HCT116 (cell line): ENCODE measurements at regions not wholly inside any gene's neighbourhood (a gene's known extent, or its start where the extent isn't known, plus 50 kb on each side); places are given as distances from the start of the nearest gene placed in this dataset.

Experiments
- ATAC-seq: fragments of 200-7000 bp; cut with Tn5 transposase; 2 replicates; pipeline ENCODE4 v1.9.1; 2020; ENCODE audit warnings: mild to moderate bottlenecking, moderate library complexity
- BruUV-seq: library from RNA; stranded (reverse); fragments of 400-500 nt; replicated peaks from 2 replicates; lab custom pipeline; 2021; lab: Mats Ljungman, UMichigan
- CTCF ChIA-PET: fragments of 300-600 bp; sonication (Branson Sonifier 250); formaldehyde crosslinking; loops from one replicate; lab custom pipeline; 2021; ENCODE audit warnings: antibody characterized with exemption; lab: Charles Lee
- POLR2A ChIA-PET: fragments of 300-600, 350-600 bp; sonication (Branson Sonifier 250); formaldehyde crosslinking; loops from one replicate; lab custom pipeline; 2021; ENCODE audit warnings: antibody characterized with exemption; lab: Charles Lee
- RAD21 ChIA-PET, 2 experiments: fragments of 300-600 bp; sonication (Branson Sonifier 250); formaldehyde crosslinking; loops; one replicate each; lab custom pipeline; 2023; ENCODE audit warnings: low total read pairs in 2 of 2; ENCODE audit not compliant: uncharacterized antibody in 2 of 2, unreplicated experiment in 2 of 2, low non-redundant PET in 1 of 2; lab: Charles Lee
- DNase-seq: peaks from one replicate; pipeline ENCODE4 v3.0.0-alpha.2; 2010; ENCODE audit warnings: low read depth, low spot score
- H2AFZ ChIP-seq: fragments of 200-600 bp; shearing (Covaris generic), sonication (generic); 2 replicates; pipeline ENCODE4 v1.6.1; 2017; ENCODE audit warnings: low read depth, mixed run types, mixed read lengths, antibody characterized with exemption, low read length; ENCODE audit not compliant: poor library complexity, severe bottlenecking
- H3K27ac ChIP-seq: 2 replicates; pipeline ENCODE4 v1.5.1; 2012; ENCODE audit warnings: low read depth, low read length
- H3K27me3 ChIP-seq: fragments of 200-600 bp; sonication (generic); 2 replicates; pipeline ENCODE4 v1.6.1; 2016; ENCODE audit warnings: mixed run types, low read length, mixed read lengths; ENCODE audit not compliant: insufficient read depth
- H3K36me3 ChIP-seq, 2 experiments: fragments of 200-500 bp in 1 of 2; fragments of 200-600 bp in 1 of 2; sonication (Bioruptor generic) in 1 of 2; sonication (generic) in 1 of 2; 2 replicates each; pipeline versions ENCODE4 v1.5.1 to v1.6.1; 2014 to 2016; ENCODE audit warnings: low read length in 2 of 2, inconsistent platforms in 1 of 2, mixed read lengths in 1 of 2, mixed run types in 1 of 2; ENCODE audit not compliant: insufficient read depth in 2 of 2, control insufficient read depth in 1 of 2
- H3K4me1 ChIP-seq, 2 experiments: fragments of 200-600 bp in 1 of 2; sonication (generic) in 1 of 2; 2 replicates each; pipeline versions ENCODE4 v1.5.1 to v1.6.1; 2012 to 2017; ENCODE audit warnings: low read length in 2 of 2, inconsistent platforms in 1 of 2, mild to moderate bottlenecking in 1 of 2, mixed read lengths in 1 of 2, mixed run types in 1 of 2, moderate library complexity in 1 of 2; ENCODE audit not compliant: insufficient read depth in 2 of 2, control insufficient read depth in 1 of 2
- H3K4me2 ChIP-seq: fragments of 200-600 bp; sonication (generic); 2 replicates; pipeline ENCODE4 v1.6.1; 2017; ENCODE audit warnings: mixed run types, low read length, mixed read lengths
- H3K4me3 ChIP-seq, 2 experiments: fragments of 200-600 bp in 1 of 2; sonication (generic) in 1 of 2; replicated peaks in 1 of 2; 2 replicates each; pipeline ENCODE4 v1.5.1; 2011 to 2016; ENCODE audit warnings: low read length in 2 of 2, control low read depth in 1 of 2, low read depth in 1 of 2, mild to moderate bottlenecking in 1 of 2, mixed read lengths in 1 of 2, mixed run types in 1 of 2
- H3K79me2 ChIP-seq: fragments of 200-600 bp; sonication (generic); 2 replicates; pipeline ENCODE4 v1.6.1; 2017; ENCODE audit warnings: mild to moderate bottlenecking, mixed run types, low read length, moderate library complexity, mixed read lengths; ENCODE audit not compliant: insufficient read depth
- H3K9ac ChIP-seq: fragments of 200-600 bp; sonication (generic); 2 replicates; pipeline ENCODE4 v1.6.1; 2016; ENCODE audit warnings: low read length, mixed read lengths
- H3K9me2 ChIP-seq: fragments of 200-600 bp; sonication (generic), shearing (Covaris generic); 2 replicates; pipeline ENCODE4 v1.6.1; 2017; ENCODE audit warnings: mixed run types, mild to moderate bottlenecking, moderate library complexity; ENCODE audit not compliant: insufficient read depth
- H3K9me3 ChIP-seq, 2 experiments: fragments of 200-500 bp in 1 of 2; fragments of 200-600 bp in 1 of 2; sonication (Bioruptor generic) in 1 of 2; sonication (generic) in 1 of 2; 2 replicates each; pipeline ENCODE4 v1.6.1; 2014 to 2017; ENCODE audit warnings: low read length in 2 of 2, mixed read lengths in 2 of 2, inconsistent platforms in 1 of 2, low read depth in 1 of 2, mild to moderate bottlenecking in 1 of 2, mixed run types in 1 of 2, moderate library complexity in 1 of 2; ENCODE audit not compliant: control insufficient read depth in 1 of 2, insufficient read depth in 1 of 2
- H4K20me1 ChIP-seq: fragments of 200-600 bp; sonication (generic), shearing (Covaris generic); 2 replicates; pipeline ENCODE4 v1.6.1; 2017; ENCODE audit warnings: mixed run types, mild to moderate bottlenecking, moderate library complexity; ENCODE audit not compliant: insufficient read depth
- CEBPB ChIP-seq: IDR thresholded peaks from 2 replicates; pipeline ENCODE4 v1.6.1; 2012; ENCODE audit warnings: low read depth
- EZH2phosphoT487 ChIP-seq: fragments of 200-600 bp; IDR thresholded peaks from 2 replicates; pipeline ENCODE4 v1.6.1; 2018; ENCODE audit warnings: antibody characterized with exemption, borderline replicate concordance
- FOSL1 ChIP-seq: IDR thresholded peaks from 2 replicates; pipeline ENCODE4 v1.6.1; 2012; ENCODE audit warnings: low read depth
- JUND ChIP-seq: IDR thresholded peaks from 2 replicates; pipeline ENCODE4 v1.6.1; 2012
- POLR2A ChIP-seq: IDR thresholded peaks from 2 replicates; pipeline ENCODE4 v1.7.0; 2011; ENCODE audit warnings: borderline replicate concordance; ENCODE audit not compliant: insufficient read depth, insufficient read length; ENCODE audit errors: extremely low read depth
- POLR2AphosphoS5 ChIP-seq: IDR thresholded peaks from 2 replicates; pipeline ENCODE4 v1.6.1; 2011; ENCODE audit warnings: mild to moderate bottlenecking, low read depth, low read length, moderate library complexity
- RAD21 ChIP-seq: IDR thresholded peaks from 2 replicates; pipeline ENCODE4 v1.6.1; 2012; ENCODE audit warnings: low read depth, mild to moderate bottlenecking
- SIN3A ChIP-seq: IDR thresholded peaks from 2 replicates; pipeline ENCODE4 v1.6.1; 2012; ENCODE audit warnings: low read depth
- SP1 ChIP-seq: IDR thresholded peaks from 2 replicates; pipeline ENCODE4 v1.6.1; 2012; ENCODE audit warnings: low read depth
- SRF ChIP-seq: IDR thresholded peaks from 2 replicates; pipeline ENCODE4 v1.6.1; 2012; ENCODE audit warnings: low read depth
- TCF7L2 ChIP-seq: IDR thresholded peaks from 2 replicates; pipeline ENCODE4 v1.7.0; 2011; ENCODE audit warnings: borderline replicate concordance, inconsistent platforms; ENCODE audit not compliant: insufficient read depth, insufficient read length; ENCODE audit errors: extremely low read depth
- ZFX ChIP-seq: fragments of 450-650 bp; IDR thresholded peaks from 2 replicates; pipeline ENCODE4 v1.6.1; 2017
- ZNF274 ChIP-seq: fragments of 200-500 bp; sonication (Bioruptor generic); IDR thresholded peaks from 2 replicates; pipeline ENCODE4 v1.6.1; 2014; ENCODE audit warnings: mild to moderate bottlenecking, low read depth, low read length, inconsistent platforms
- intact Hi-C: fragments of 100-400 bp; cut with micrococcal nuclease; formaldehyde crosslinking; loops from 2 replicates; pipeline ENCODE4 v1.10.0; 2022
- TF ChIP-seq, protein P1 (sequence below), 3 experiments: fragments of 200-600 bp in 1 of 3; sonication (generic) in 1 of 3; IDR thresholded peaks in 2 of 3; conservative IDR thresholded peaks in 1 of 3; 2 replicates each; pipeline ENCODE4 v1.5.1; 2012 to 2017; ENCODE audit warnings: low read depth in 2 of 3, low read length in 2 of 3, antibody characterized with exemption in 1 of 3, borderline replicate concordance in 1 of 3, control low read depth in 1 of 3, mild to moderate bottlenecking in 1 of 3, mixed read lengths in 1 of 3, mixed run types in 1 of 3, moderate library complexity in 1 of 3; ENCODE audit not compliant: insufficient read depth in 1 of 3
- TF ChIP-seq, protein P2 (sequence below): IDR thresholded peaks from 2 replicates; pipeline ENCODE4 v1.6.1; 2012
- TF ChIP-seq, protein P3 (sequence below): IDR thresholded peaks from 2 replicates; pipeline ENCODE4 v1.6.1; 2011; ENCODE audit warnings: mild to moderate bottlenecking, low read length, moderate library complexity; ENCODE audit not compliant: insufficient replicate concordance; ENCODE audit errors: extremely low read depth

DNA sequence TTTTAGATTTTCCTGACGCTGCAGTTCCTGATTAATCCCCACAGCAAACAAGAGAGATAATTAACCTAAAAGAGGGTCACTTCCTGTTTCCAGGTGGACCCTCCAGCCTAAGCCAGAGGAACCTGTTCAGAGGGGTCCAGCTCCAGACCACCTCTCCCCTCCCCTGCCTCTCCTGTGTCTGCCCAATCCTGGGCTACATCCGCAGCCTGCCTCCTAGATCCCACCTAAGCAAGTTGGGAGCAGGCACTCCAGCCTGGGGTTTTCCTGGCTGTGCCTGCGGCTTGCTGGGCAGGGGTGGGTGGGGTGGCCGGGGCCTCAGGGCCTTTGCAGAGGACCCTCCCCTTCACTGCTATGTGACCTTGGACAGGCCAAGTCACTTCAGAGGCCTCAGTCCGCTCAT is 178.6 kb upstream of the LINGO1 start:
- Histone ChIP-seq H2AFZ (no peak overlapping the region), H3K4me3 (no peak overlapping the region), H3K27ac (no peak overlapping the region), H3K79me2 (no peaks in the 10 kb centered on the region)
- intact Hi-C loops: no loop called here
- RAD21 ChIA-PET: no interaction called here
- no peak for ATAC-seq
- TF ChIP-seq SP1 (no peak), FOSL1 (no peak), CEBPB (no peak), RAD21 (no peak), ZNF274 (no peak), TCF7L2 (no peak), EZH2phosphoT487 (no peak)
- TF ChIP-seq, protein P1, sequence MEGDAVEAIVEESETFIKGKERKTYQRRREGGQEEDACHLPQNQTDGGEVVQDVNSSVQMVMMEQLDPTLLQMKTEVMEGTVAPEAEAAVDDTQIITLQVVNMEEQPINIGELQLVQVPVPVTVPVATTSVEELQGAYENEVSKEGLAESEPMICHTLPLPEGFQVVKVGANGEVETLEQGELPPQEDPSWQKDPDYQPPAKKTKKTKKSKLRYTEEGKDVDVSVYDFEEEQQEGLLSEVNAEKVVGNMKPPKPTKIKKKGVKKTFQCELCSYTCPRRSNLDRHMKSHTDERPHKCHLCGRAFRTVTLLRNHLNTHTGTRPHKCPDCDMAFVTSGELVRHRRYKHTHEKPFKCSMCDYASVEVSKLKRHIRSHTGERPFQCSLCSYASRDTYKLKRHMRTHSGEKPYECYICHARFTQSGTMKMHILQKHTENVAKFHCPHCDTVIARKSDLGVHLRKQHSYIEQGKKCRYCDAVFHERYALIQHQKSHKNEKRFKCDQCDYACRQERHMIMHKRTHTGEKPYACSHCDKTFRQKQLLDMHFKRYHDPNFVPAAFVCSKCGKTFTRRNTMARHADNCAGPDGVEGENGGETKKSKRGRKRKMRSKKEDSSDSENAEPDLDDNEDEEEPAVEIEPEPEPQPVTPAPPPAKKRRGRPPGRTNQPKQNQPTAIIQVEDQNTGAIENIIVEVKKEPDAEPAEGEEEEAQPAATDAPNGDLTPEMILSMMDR (IDR thresholded peaks at IDR 0.05 in 2 of 3, conservative IDR thresholded peaks at IDR 0.05 in 1 of 3; ENCODE audit: borderline replicate concordance in 1 of 3, insufficient read depth in 1 of 3, low read depth in 2 of 3, low read length in 2 of 3): no peak
- TF ChIP-seq, all 23 proteins: peak for 0
- CTCF ChIA-PET: interaction anchor here (2.0 kb wide), 1 partner anchor 10 kb away, joined by 6 read pairs; no protein-coding TSS in a partner anchor
- Histone ChIP-seq H3K36me3 (no peaks in the 10 kb centered on the region), H4K20me1 (no peaks in the 10 kb centered on the region), H3K4me2 (no peak overlapping the region), H3K27me3 (no peaks in the 10 kb centered on the region), H3K4me1 (no peaks in the 10 kb centered on the region), H3K9ac (no peak overlapping the region), H3K9me3 (no peaks in the 10 kb centered on the region), H3K9me2 (no peaks in the 10 kb centered on the region)
- BruUV-seq: no TSS peak
- DNase-seq: no peak
- POLR2A ChIA-PET: no interaction called here

DNA sequence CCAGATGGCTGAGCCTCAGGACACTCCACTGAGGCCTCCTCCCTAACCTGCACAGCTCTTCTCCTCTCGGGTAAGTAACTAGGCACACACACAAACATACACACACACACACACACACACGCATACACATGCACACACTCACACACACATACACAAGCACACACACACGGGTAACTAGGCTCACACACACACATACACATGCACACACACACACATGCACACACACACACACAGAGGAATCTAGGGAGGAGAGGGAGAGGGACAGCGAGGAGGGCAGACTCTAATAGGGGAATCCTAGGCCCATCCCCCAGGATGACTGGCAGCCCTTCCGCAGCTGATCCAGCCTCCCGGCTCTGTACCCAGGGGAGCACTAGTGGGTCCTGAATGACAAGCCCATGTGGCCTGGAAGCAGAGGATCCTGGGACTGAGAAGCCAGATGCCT is 177.4 kb upstream of the LINGO1 start:
- H3K36me3 ChIP-seq: no peaks in the 10 kb centered on the region
- H2AFZ ChIP-seq: no peak overlapping the region
- no peaks in the 10 kb centered on the region for H3K9me3 ChIP-seq
- intact Hi-C loops: no loop called here
- ATAC-seq: no peak
- CTCF ChIA-PET: no interaction called here
- RAD21 ChIA-PET: no interaction called here
- no peaks in the 10 kb centered on the region for H3K4me1 ChIP-seq
- TF ChIP-seq SIN3A: no peak
- no peak for TF ChIP-seq JUND
- no peak for TF ChIP-seq ZFX
- TF ChIP-seq SRF: no peak
- TF ChIP-seq FOSL1: no peak
- TF ChIP-seq POLR2A: no peak
- TF ChIP-seq EZH2phosphoT487: no peak
- TF ChIP-seq, protein P2, sequence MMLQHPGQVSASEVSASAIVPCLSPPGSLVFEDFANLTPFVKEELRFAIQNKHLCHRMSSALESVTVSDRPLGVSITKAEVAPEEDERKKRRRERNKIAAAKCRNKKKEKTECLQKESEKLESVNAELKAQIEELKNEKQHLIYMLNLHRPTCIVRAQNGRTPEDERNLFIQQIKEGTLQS: no peak
- no peak for TF ChIP-seq POLR2AphosphoS5
- TF ChIP-seq, protein P3, sequence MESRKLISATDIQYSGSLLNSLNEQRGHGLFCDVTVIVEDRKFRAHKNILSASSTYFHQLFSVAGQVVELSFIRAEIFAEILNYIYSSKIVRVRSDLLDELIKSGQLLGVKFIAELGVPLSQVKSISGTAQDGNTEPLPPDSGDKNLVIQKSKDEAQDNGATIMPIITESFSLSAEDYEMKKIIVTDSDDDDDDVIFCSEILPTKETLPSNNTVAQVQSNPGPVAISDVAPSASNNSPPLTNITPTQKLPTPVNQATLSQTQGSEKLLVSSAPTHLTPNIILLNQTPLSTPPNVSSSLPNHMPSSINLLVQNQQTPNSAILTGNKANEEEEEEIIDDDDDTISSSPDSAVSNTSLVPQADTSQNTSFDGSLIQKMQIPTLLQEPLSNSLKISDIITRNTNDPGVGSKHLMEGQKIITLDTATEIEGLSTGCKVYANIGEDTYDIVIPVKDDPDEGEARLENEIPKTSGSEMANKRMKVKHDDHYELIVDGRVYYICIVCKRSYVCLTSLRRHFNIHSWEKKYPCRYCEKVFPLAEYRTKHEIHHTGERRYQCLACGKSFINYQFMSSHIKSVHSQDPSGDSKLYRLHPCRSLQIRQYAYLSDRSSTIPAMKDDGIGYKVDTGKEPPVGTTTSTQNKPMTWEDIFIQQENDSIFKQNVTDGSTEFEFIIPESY: no peak
- DNase-seq: no peak
- H3K27me3 ChIP-seq: no peaks in the 10 kb centered on the region
- H3K9me2 ChIP-seq: no peaks in the 10 kb centered on the region
- no peak overlapping the region for H3K4me2 ChIP-seq
- no peaks in the 10 kb centered on the region for H3K79me2 ChIP-seq
- no peaks in the 10 kb centered on the region for H4K20me1 ChIP-seq
- H3K27ac ChIP-seq: no peak overlapping the region
- BruUV-seq: no TSS peak
- POLR2A ChIA-PET: no interaction called here
- no peak overlapping the region for H3K9ac ChIP-seq
- H3K4me3 ChIP-seq: no peak overlapping the region
